IMR-90 (cell line): ENCODE measurements at regions not wholly inside any gene's neighbourhood (a gene's known extent, or its start where the extent isn't known, plus 50 kb on each side); places are given as distances from the start of the nearest gene placed in this dataset.
A peak's percentile ranks its signal among the peaks of the same experiment; 100 is the strongest.
"Not testable (repeated sequence)": the region's sequence is repeated elsewhere in the genome, so short reads cannot be mapped to it uniquely, and the experiment has no call there.

Experiments
- ATAC-seq: fragments of 200-7000 bp; cut with Tn5 transposase; 2 replicates; pipeline ENCODE4 v1.9.1; 2020; ENCODE audit warnings: low read depth, mild to moderate bottlenecking, moderate library complexity
- BruUV-seq: library from RNA; stranded (reverse); fragments of 400-500 nt; replicated peaks from 2 replicates; lab custom pipeline; 2021; lab: Mats Ljungman, UMichigan
- CTCF ChIA-PET: fragments of 300-600 bp; formaldehyde crosslinking; extraction: SDS; loops from one replicate; lab custom pipeline; 2021; ENCODE audit warnings: antibody characterized with exemption; lab: Yijun Ruan, JAX
- POLR2A ChIA-PET: fragments of 300-600 bp; sonication (Branson Sonifier 250); formaldehyde crosslinking; loops from one replicate; lab custom pipeline; 2022; ENCODE audit warnings: antibody characterized with exemption; ENCODE audit not compliant: unreplicated experiment; lab: Charles Lee
- DNase-seq: peaks from one replicate; pipeline ENCODE4 v3.0.0; 2013
- H2AFZ ChIP-seq: replicated peaks from 2 replicates; pipeline ENCODE3; 2013; ENCODE audit warnings: low read length, mild to moderate bottlenecking; ENCODE audit not compliant: poor library complexity
- H2AK5ac ChIP-seq: 2 replicates; pipeline ENCODE4 v1.6.1; 2013; ENCODE audit warnings: low read depth, low read length, inconsistent platforms
- H2AK9ac ChIP-seq: replicated peaks from 2 replicates; pipeline ENCODE3; 2013; ENCODE audit warnings: mild to moderate bottlenecking, low read depth, low read length, moderate library complexity; ENCODE audit not compliant: poor library complexity
- H2BK120ac ChIP-seq: 2 replicates; pipeline ENCODE4 v1.6.1; 2013; ENCODE audit warnings: low read depth, low read length, inconsistent platforms
- H2BK15ac ChIP-seq: 3 replicates; pipeline ENCODE4 v1.6.1; 2013; ENCODE audit warnings: low read depth, low read length, inconsistent platforms
- H2BK20ac ChIP-seq: 2 replicates; pipeline ENCODE4 v1.6.1; 2013; ENCODE audit warnings: low read depth, mild to moderate bottlenecking, inconsistent platforms, low read length, moderate library complexity
- H2BK5ac ChIP-seq: 2 replicates; pipeline ENCODE4 v1.6.1; 2013; ENCODE audit warnings: mild to moderate bottlenecking, low read depth, low read length, inconsistent platforms; ENCODE audit not compliant: poor library complexity, severe bottlenecking
- H3K14ac ChIP-seq: replicated peaks from 2 replicates; pipeline ENCODE4 v1.6.1; 2013; ENCODE audit warnings: low read depth, low read length, inconsistent platforms
- H3K18ac ChIP-seq: 2 replicates; pipeline ENCODE4 v1.6.1; 2013; ENCODE audit warnings: low read depth, low read length, control low read depth
- H3K23ac ChIP-seq: 2 replicates; pipeline ENCODE4 v1.6.1; 2013; ENCODE audit warnings: low read depth, low read length, inconsistent platforms
- H3K27ac ChIP-seq: 2 replicates; pipeline ENCODE4 v1.5.1; 2013; ENCODE audit warnings: mild to moderate bottlenecking, control low read depth, low read length; ENCODE audit not compliant: insufficient read depth
- H3K27me3 ChIP-seq: 2 replicates; pipeline ENCODE4 v1.6.1; 2013; ENCODE audit warnings: low read length; ENCODE audit not compliant: control insufficient read depth, insufficient read depth
- H3K36me3 ChIP-seq: 2 replicates; pipeline ENCODE4 v1.6.1; 2013; ENCODE audit warnings: low read length, mixed read lengths; ENCODE audit not compliant: control insufficient read depth, insufficient read depth
- H3K4ac ChIP-seq: 2 replicates; pipeline ENCODE4 v1.6.1; 2013; ENCODE audit warnings: low read depth, low read length, inconsistent platforms
- H3K4me1 ChIP-seq: 2 replicates; pipeline ENCODE4 v1.6.1; 2013; ENCODE audit warnings: low read length, mixed read lengths; ENCODE audit not compliant: control insufficient read depth, insufficient read depth
- H3K4me2 ChIP-seq: 2 replicates; pipeline ENCODE4 v1.6.1; 2013; ENCODE audit warnings: low read depth, mild to moderate bottlenecking, control low read depth, low read length, moderate library complexity
- H3K4me3 ChIP-seq: 2 replicates; pipeline ENCODE4 v1.5.1; 2013; ENCODE audit warnings: low read depth, mild to moderate bottlenecking, control low read depth, low read length, moderate library complexity; ENCODE audit not compliant: insufficient read depth
- H3K56ac ChIP-seq: 2 replicates; pipeline ENCODE4 v1.6.1; 2013; ENCODE audit warnings: low read length, inconsistent platforms; ENCODE audit not compliant: insufficient read depth; ENCODE audit errors: extremely low read depth
- H3K79me1 ChIP-seq, 2 experiments: 2 replicates each; pipeline ENCODE4 v1.6.1; 2013; ENCODE audit warnings: low read length in 2 of 2, inconsistent platforms in 1 of 2, low read depth in 1 of 2
- H3K9ac ChIP-seq: 2 replicates; pipeline ENCODE4 v1.6.1; 2013; ENCODE audit warnings: low read depth, low read length, control low read depth
- H3K9me1 ChIP-seq: 2 replicates; pipeline ENCODE4 v1.6.1; 2013; ENCODE audit warnings: low read length, inconsistent platforms; ENCODE audit not compliant: insufficient read depth
- H3K9me3 ChIP-seq: 2 replicates; pipeline ENCODE4 v1.6.1; 2013; ENCODE audit warnings: low read length; ENCODE audit not compliant: control insufficient read depth, insufficient read depth
- H4K20me1 ChIP-seq: 2 replicates; pipeline ENCODE4 v1.6.1; 2013; ENCODE audit warnings: low read length, inconsistent platforms; ENCODE audit not compliant: insufficient read depth
- H4K5ac ChIP-seq: 2 replicates; pipeline ENCODE4 v1.6.1; 2013; ENCODE audit warnings: mild to moderate bottlenecking, low read depth, low read length, control low read depth
- H4K8ac ChIP-seq, 2 experiments: 2 replicates each; pipeline ENCODE4 v1.6.1; 2013; ENCODE audit warnings: low read depth in 2 of 2, low read length in 2 of 2, control low read depth in 1 of 2, inconsistent platforms in 1 of 2
- H4K91ac ChIP-seq: 2 replicates; pipeline ENCODE4 v1.6.1; 2013; ENCODE audit warnings: low read depth, low read length, inconsistent platforms; ENCODE audit not compliant: insufficient read depth
- MAFK ChIP-seq: IDR thresholded peaks from 2 replicates; pipeline ENCODE4 v1.6.1; 2012; ENCODE audit warnings: low read depth, low read length, improper control_type of control experiment
- NFE2L2 ChIP-seq: fragments of 150-350 bp; IDR thresholded peaks from 2 replicates; pipeline ENCODE4 v1.6.1; 2016; ENCODE audit warnings: low read depth, mild to moderate bottlenecking, low read length
- WGBS, 2 experiments: methylation state at CpG; one replicate each; pipeline versions ENCODE4 v1.1.5 to v1.1.7; 2013; ENCODE audit warnings: missing lambda C conversion rate in 2 of 2; ENCODE audit not compliant: insufficient read length in 1 of 2; ENCODE audit errors: extremely low coverage in 2 of 2; 5-methylcytosine and 5-hydroxymethylcytosine counted together
- dilution Hi-C: fragments of 300-500 bp; cut with HindIII; formaldehyde crosslinking; loops from one replicate; pipeline ENCODE4 v1.14.3; 2018; ENCODE audit warnings: low sequenced_read_pairs; ENCODE audit not compliant: unreplicated experiment
- in situ Hi-C: fragments of 300-500 bp; cut with MboI; formaldehyde crosslinking; loops from 3 replicates; pipeline ENCODE4 v1.14.3; 2019; ENCODE audit warnings: low sequenced_read_pairs, inconsistent platforms, mixed read lengths
- intact Hi-C: fragments of 100-400 bp; cut with micrococcal nuclease; formaldehyde crosslinking; loops from 2 replicates; pipeline ENCODE4 v1.10.0; 2022

DNA sequence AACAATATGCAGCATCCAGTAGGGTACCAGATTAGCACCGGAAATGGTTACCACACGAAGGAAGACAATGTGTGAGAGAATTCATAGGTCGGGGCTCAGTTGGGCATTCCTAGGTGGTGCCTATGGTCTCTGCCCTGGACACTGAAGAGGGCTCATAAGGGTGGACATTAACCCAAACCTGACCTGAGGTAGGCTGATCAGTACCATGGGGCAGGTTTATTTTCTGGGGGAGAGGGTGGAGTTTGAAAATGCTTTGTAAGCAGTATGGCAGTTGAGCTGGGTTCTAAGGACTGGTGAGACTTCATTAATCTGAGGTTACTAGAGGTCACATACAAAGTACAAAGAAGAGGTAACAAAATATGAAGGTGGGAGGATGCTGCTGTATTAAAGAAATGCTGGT is 68.4 kb downstream of the RPL22L1 start:
- Histone ChIP-seq H2AK9ac (peak overlapping the region; percentile 59), H3K4me3 (no peak overlapping the region), H4K5ac (peak overlapping the region; percentile 98), H3K27me3 (no peaks in the 10 kb centered on the region), H3K14ac (peak overlapping the region; percentile 98), H2AFZ (peak overlapping the region; percentile 9), H4K8ac (peak overlapping the region; percentile 72 to 95), H2BK20ac (peak overlapping the region; percentile 99), H4K20me1 (no peaks in the 10 kb centered on the region), H3K18ac (peak overlapping the region; percentile 98), H3K23ac (peak overlapping the region; percentile 96), H3K9me3 (no peaks in the 10 kb centered on the region), H3K36me3 (no peaks in the 10 kb centered on the region), H3K4ac (peak overlapping the region; percentile 100), H2BK5ac (peak overlapping the region; percentile 95), H3K4me1 (peaks cover 20% of the 10 kb centered on the region), H3K9me1 (peaks cover 12% of the 10 kb centered on the region), H3K9ac (peak overlapping the region; percentile 64; the same call in 1 of the 2 replicates), H3K56ac (peak overlapping the region; percentile 99), H3K4me2 (no peak overlapping the region), H2BK120ac (peak overlapping the region; percentile 100), H2AK5ac (peak overlapping the region; percentile 99), H2BK15ac (peak overlapping the region; percentile 98), H4K91ac (peak overlapping the region; percentile 99), H3K79me1 (peaks cover 0 to 3% of the 10 kb centered on the region in 2 experiments; a peak in 1 of 4 replicates), H3K27ac (peak overlapping the region; percentile 95)
- intact Hi-C loops = loop anchor here (5.0 kb wide), 2 partner anchors 34 to 179 kb away; no protein-coding TSS in a partner anchor
- TF ChIP-seq NFE2L2 (no peak), MAFK (peak; percentile 35; the same call in 1 of the 2 replicates)
- ChIA-PET CTCF (interaction anchor here (1.7 kb wide), 1 partner anchor 80 kb away, joined by 3 read pairs; no protein-coding TSS in a partner anchor), POLR2A (interaction anchor here (0.5 kb wide), 1 partner anchor 444 kb away, joined by 5 read pairs; the partner anchor contains the start of gene SKIL)
- no TSS peak for BruUV-seq
- WGBS, 2 experiments = 87% methylated on average over 3 of the region's 3 CpGs; no CpG with 5 or more reads in 1 of the 2 experiments
- ATAC-seq (no peak), DNase-seq (no peak)
- dilution Hi-C loops = no loop called here
- in situ Hi-C loops = loop anchor here (10.0 kb wide), 2 partner anchors 87 to 187 kb away; no protein-coding TSS in a partner anchor

- H3K18ac ChIP-seq, POLR2A ChIA-PET, dilution Hi-C loops, H3K36me3 ChIP-seq, H2AFZ ChIP-seq, H3K4me2 ChIP-seq, H3K14ac ChIP-seq, H2BK5ac ChIP-seq, H3K27me3 ChIP-seq, H4K8ac ChIP-seq, ATAC-seq, H2AK5ac ChIP-seq, H3K9me3 ChIP-seq, H3K79me1 ChIP-seq, H3K56ac ChIP-seq, H3K9ac ChIP-seq, CTCF ChIA-PET, H3K27ac ChIP-seq, H4K91ac ChIP-seq, H3K23ac ChIP-seq, BruUV-seq, H2AK9ac ChIP-seq, DNase-seq, H4K20me1 ChIP-seq, H3K4me3 ChIP-seq, H4K5ac ChIP-seq: not testable (repeated sequence)
- intact Hi-C loops (loop anchor here (5.0 kb wide), 2 partner anchors 33 to 178 kb away; no protein-coding TSS in a partner anchor), in situ Hi-C loops (loop anchor here (10.0 kb wide), 2 partner anchors 85 to 185 kb away; no protein-coding TSS in a partner anchor)
- H2BK20ac ChIP-seq = peak overlapping the region; percentile 30; the same call in 1 of the 2 replicates
- H2BK120ac ChIP-seq = peak overlapping the region; percentile 46; the same call in 1 of the 2 replicates
- peak overlapping the region; percentile 44; the same call in 1 of the 2 replicates for H3K4ac ChIP-seq
- no CpG with 5 or more reads among the region's 4 CpGs for WGBS, 2 experiments
- H2BK15ac ChIP-seq = peak overlapping the region; percentile 62; the same call in 1 of the 3 replicates
- peaks cover 17% of the 10 kb centered on the region for H3K4me1 ChIP-seq
- H3K9me1 ChIP-seq = peaks cover 12% of the 10 kb centered on the region
These were observed 69.7 kb downstream of the RPL22L1 start for GRCh38 chr3:170800275-170800674.
